ENCODE measurements at regions not wholly inside any gene's neighbourhood (a gene's known extent, or its start where the extent isn't known, plus 50 kb on each side); places are given as distances from the start of the nearest gene placed in this dataset.

DNA sequence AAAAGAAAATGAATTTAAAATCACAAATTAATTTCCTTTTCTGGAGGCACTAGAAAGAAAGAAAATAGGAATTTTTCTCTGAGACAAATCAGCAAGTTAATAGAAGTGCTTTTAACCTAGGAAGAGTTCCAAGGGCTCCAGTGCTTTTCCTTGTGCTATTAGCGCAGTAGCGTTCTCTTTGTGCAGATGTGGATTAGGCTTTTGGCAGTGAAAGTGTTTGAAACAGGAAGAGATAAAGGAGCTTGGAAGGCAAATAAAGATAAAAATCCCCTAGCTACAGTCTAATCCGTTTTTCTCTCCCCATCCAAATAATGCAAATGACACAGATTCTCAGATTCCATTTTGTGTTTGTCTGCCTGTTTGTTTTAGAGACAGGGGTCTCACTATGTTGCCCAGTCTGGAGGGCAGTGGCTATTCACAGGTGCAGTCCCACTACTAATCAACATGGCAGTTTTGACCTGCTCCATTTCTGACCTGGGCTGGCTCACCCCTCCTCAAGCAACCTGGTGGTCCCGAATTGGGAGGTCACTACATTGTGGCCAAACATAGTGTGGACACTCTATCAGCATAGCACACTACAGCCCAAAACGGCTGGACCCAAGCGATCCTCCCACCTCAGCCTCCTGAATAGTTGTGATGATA is 166.1 kb downstream of the PAWR start (continued):
- TF ChIP-seq, protein P1, sequence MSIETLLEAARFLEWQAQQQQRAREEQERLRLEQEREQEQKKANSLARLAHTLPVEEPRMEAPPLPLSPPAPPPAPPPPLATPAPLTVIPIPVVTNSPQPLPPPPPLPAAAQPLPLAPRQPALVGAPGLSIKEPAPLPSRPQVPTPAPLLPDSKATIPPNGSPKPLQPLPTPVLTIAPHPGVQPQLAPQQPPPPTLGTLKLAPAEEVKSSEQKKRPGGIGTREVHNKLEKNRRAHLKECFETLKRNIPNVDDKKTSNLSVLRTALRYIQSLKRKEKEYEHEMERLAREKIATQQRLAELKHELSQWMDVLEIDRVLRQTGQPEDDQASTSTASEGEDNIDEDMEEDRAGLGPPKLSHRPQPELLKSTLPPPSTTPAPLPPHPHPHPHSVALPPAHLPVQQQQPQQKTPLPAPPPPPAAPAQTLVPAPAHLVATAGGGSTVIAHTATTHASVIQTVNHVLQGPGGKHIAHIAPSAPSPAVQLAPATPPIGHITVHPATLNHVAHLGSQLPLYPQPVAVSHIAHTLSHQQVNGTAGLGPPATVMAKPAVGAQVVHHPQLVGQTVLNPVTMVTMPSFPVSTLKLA (IDR thresholded peaks at IDR 0.05), result no peak
- TF ChIP-seq SRSF9 (IDR thresholded peaks at IDR 0.05; ENCODE audit: borderline replicate concordance, insufficient read depth, low read depth, low read length, poor library complexity, severe bottlenecking) (no peak), NCOA5 (CRISPR knock-in tag; IDR thresholded peaks at IDR 0.05) (no peak), KMT2A (CRISPR knock-in tag; IDR thresholded peaks at IDR 0.05) (no peak), RXRA (CRISPR knock-in tag; IDR thresholded peaks at IDR 0.05) (no peak), ZBTB43 (CRISPR knock-in tag; conservative IDR thresholded peaks at IDR 0.05) (no peak)
- TF ChIP-seq, protein P2, sequence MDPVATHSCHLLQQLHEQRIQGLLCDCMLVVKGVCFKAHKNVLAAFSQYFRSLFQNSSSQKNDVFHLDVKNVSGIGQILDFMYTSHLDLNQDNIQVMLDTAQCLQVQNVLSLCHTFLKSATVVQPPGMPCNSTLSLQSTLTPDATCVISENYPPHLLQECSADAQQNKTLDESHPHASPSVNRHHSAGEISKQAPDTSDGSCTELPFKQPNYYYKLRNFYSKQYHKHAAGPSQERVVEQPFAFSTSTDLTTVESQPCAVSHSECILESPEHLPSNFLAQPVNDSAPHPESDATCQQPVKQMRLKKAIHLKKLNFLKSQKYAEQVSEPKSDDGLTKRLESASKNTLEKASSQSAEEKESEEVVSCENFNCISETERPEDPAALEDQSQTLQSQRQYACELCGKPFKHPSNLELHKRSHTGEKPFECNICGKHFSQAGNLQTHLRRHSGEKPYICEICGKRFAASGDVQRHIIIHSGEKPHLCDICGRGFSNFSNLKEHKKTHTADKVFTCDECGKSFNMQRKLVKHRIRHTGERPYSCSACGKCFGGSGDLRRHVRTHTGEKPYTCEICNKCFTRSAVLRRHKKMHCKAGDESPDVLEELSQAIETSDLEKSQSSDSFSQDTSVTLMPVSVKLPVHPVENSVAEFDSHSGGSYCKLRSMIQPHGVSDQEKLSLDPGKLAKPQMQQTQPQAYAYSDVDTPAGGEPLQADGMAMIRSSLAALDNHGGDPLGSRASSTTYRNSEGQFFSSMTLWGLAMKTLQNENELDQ (CRISPR knock-in tag; IDR thresholded peaks at IDR 0.05; ENCODE audit: borderline replicate concordance), result no peak

GRCh38 chr12:79522989-79523386 is 167.8 kb downstream of the PAWR start:
- intact Hi-C loops (cut with micrococcal nuclease; ENCODE audit: unreplicated experiment), result no loop called here
- H3K4me3 ChIP-seq (replicated peaks in 1 of 3; ENCODE audit: insufficient read depth in 1 of 3, low read depth in 2 of 3, low read length in 3 of 3), result no peak overlapping the region
- peaks cover 36% of the 10 kb centered on the region for H3K4me1 ChIP-seq (ENCODE audit: insufficient read depth, low read length)
- H4K20me1 ChIP-seq (ENCODE audit: insufficient read depth, low read length), result no peaks in the 10 kb centered on the region
- H3K4me2 ChIP-seq (ENCODE audit: low read depth, low read length), result no peak overlapping the region
- H3K27ac ChIP-seq (ENCODE audit: extremely low read length, insufficient read depth, low read length), result no peak overlapping the region
- DNase-seq (ENCODE audit: low spot score) (no peak), FAIRE-seq (no peak), ATAC-seq (no peak)
- no TSS peak for BruUV-seq (replicated peaks)
- in situ Hi-C loops (cut with HindIII; ENCODE audit: extremely low pct_ligation_motif_present, low pct_unique_long_range_greater_than_20kb), result loop anchor here (10.0 kb wide), 1 partner anchor 108 kb away; no protein-coding TSS in a partner anchor
- H2AFZ ChIP-seq (ENCODE audit: low read length), result no peak overlapping the region
- WGBS (ENCODE audit: low lambda C conversion rate), result 92% methylated on average over 2 of the region's 2 CpGs
- CTCF ChIA-PET (ENCODE audit: low intra/inter-chr PET ratio, low total read pairs), result no interaction called here
- H3K27me3 ChIP-seq (ENCODE audit: control insufficient read depth in 1 of 2, insufficient read depth in 2 of 2, low read length in 2 of 2), result no peaks in the 10 kb centered on the region
- no peaks in the 10 kb centered on the region for H3K36me3 ChIP-seq (replicated peaks in 1 of 2; ENCODE audit: control insufficient read depth in 1 of 2, insufficient read depth in 2 of 2, low read length in 2 of 2)
- H3K9ac ChIP-seq (ENCODE audit: insufficient read depth, low read depth, low read length), result no peak overlapping the region
- H3K79me2 ChIP-seq (ENCODE audit: insufficient read depth, low read length), result no peaks in the 10 kb centered on the region
- H3K9me3 ChIP-seq (ENCODE audit: low read length), result no peaks in the 10 kb centered on the region
- POLR2A ChIA-PET, result no interaction called here
- TF ChIP-seq ZIK1 (CRISPR knock-in tag; IDR thresholded peaks at IDR 0.05; ENCODE audit: borderline replicate concordance, low read depth) (no peak), MXI1 (IDR thresholded peaks at IDR 0.05; ENCODE audit: borderline replicate concordance, low read depth, low read length) (no peak), MYPOP (CRISPR knock-in tag; IDR thresholded peaks at IDR 0.05) (no peak)

All from HepG2 (cell line).